H1 (cell line): ENCODE measurements at regions not wholly inside any gene's neighbourhood (a gene's known extent, or its start where the extent isn't known, plus 50 kb on each side); places are given as distances from the start of the nearest gene placed in this dataset.

Experiments
- CTCF ChIA-PET: fragments of 300-600 bp; sonication (Branson Sonifier 250); formaldehyde crosslinking; loops from one replicate; lab custom pipeline; 2021; ENCODE audit not compliant: partially characterized antibody; lab: Charles Lee
- POLR2A ChIA-PET: fragments of 300-600 bp; sonication (Branson Sonifier 250); formaldehyde crosslinking; loops from one replicate; lab custom pipeline; 2021; ENCODE audit warnings: inconsistent platforms; ENCODE audit not compliant: partially characterized antibody; lab: Charles Lee
- DNase-seq, 2 experiments: peaks; one replicate each; pipeline versions ENCODE4 v3.0.0 to v3.0.0-alpha.2; 2010 to 2022; ENCODE audit warnings: low spot score in 2 of 2, low read depth in 1 of 2, mixed read lengths in 1 of 2
- FAIRE-seq: peaks from 2 replicates; lab custom pipeline; 2011; peaks lifted over from hg19 to GRCh38; lab: Jason Lieb, UNC
- H2AFZ ChIP-seq: 2 replicates; pipeline ENCODE4 v1.8.1; 2012; ENCODE audit warnings: low read length, inconsistent platforms
- H2AK5ac ChIP-seq: 2 replicates; pipeline ENCODE4 v1.6.1; 2013; ENCODE audit warnings: low read depth, low read length
- H2BK120ac ChIP-seq: replicated peaks from 2 replicates; pipeline ENCODE3; 2013; ENCODE audit warnings: low read depth, low read length, inconsistent platforms
- H2BK12ac ChIP-seq: 2 replicates; pipeline ENCODE4 v1.6.1; 2013; ENCODE audit warnings: low read depth, low read length
- H2BK15ac ChIP-seq: 2 replicates; pipeline ENCODE4 v1.6.1; 2013; ENCODE audit warnings: low read length
- H2BK20ac ChIP-seq: 2 replicates; pipeline ENCODE4 v1.6.1; 2013; ENCODE audit warnings: low read length
- H2BK5ac ChIP-seq: 2 replicates; pipeline ENCODE4 v1.6.1; 2013; ENCODE audit warnings: low read depth, low read length
- H3K14ac ChIP-seq: 2 replicates; pipeline ENCODE4 v1.6.1; 2013; ENCODE audit warnings: inconsistent platforms; ENCODE audit not compliant: insufficient read length
- H3K18ac ChIP-seq: 2 replicates; pipeline ENCODE4 v1.6.1; 2013; ENCODE audit warnings: low read length; ENCODE audit errors: extremely low read depth
- H3K23ac ChIP-seq: 2 replicates; pipeline ENCODE4 v1.6.1; 2013; ENCODE audit warnings: inconsistent platforms; ENCODE audit not compliant: insufficient read length
- H3K23me2 ChIP-seq: 2 replicates; pipeline ENCODE4 v1.6.1; 2013; ENCODE audit warnings: low read depth, low read length
- H3K27ac ChIP-seq: 2 replicates; pipeline ENCODE4 v1.6.1; 2011; ENCODE audit warnings: low read depth, low read length, inconsistent platforms
- H3K27me3 ChIP-seq, 4 experiments: replicated peaks in 1 of 4; 1 replicate in 1 of 4; 2 replicates in 3 of 4; pipeline versions ENCODE4 v1.6.1 to v1.8.1; 2011 to 2013; ENCODE audit warnings: low read length in 3 of 4, mild to moderate bottlenecking in 3 of 4, inconsistent platforms in 2 of 4, mixed read lengths in 2 of 4, moderate library complexity in 1 of 4; ENCODE audit not compliant: control insufficient read depth in 3 of 4, insufficient read depth in 3 of 4; ENCODE audit errors: extremely low read depth in 1 of 4
- H3K36me3 ChIP-seq, 4 experiments: 2 replicates each; pipeline versions ENCODE4 v1.6.1 to v1.8.1; 2011 to 2013; ENCODE audit warnings: mild to moderate bottlenecking in 4 of 4, low read length in 3 of 4, moderate library complexity in 2 of 4, control low read depth in 1 of 4, inconsistent platforms in 1 of 4; ENCODE audit not compliant: insufficient read depth in 4 of 4, control insufficient read depth in 2 of 4
- H3K4ac ChIP-seq: replicated peaks from 2 replicates; pipeline ENCODE3; 2013; ENCODE audit warnings: low read length, low read depth, mixed read lengths, inconsistent platforms; ENCODE audit not compliant: insufficient read length
- H3K4me1 ChIP-seq, 4 experiments: replicated peaks in 1 of 4; 1 replicate in 1 of 4; 2 replicates in 3 of 4; pipeline versions ENCODE4 v1.6.1 to v1.8.1; 2011 to 2013; ENCODE audit warnings: low read length in 3 of 4, inconsistent platforms in 2 of 4, mixed read lengths in 1 of 4; ENCODE audit not compliant: insufficient read depth in 4 of 4, control insufficient read depth in 3 of 4
- H3K4me2 ChIP-seq, 2 experiments: 2 replicates each; pipeline versions ENCODE4 v1.6.1 to v1.8.1; 2011 to 2013; ENCODE audit warnings: low read depth in 2 of 2, low read length in 2 of 2, control low read depth in 1 of 2, inconsistent platforms in 1 of 2, mild to moderate bottlenecking in 1 of 2; ENCODE audit not compliant: insufficient read depth in 1 of 2
- H3K4me3 ChIP-seq, 4 experiments: fragments of 200-600, 300-600 bp in 1 of 4; sonication (generic), shearing (Covaris generic), sonication (Bioruptor Twin) in 1 of 4; 2 replicates each; pipeline versions ENCODE4 v1.5.1 to v1.8.1; 2011 to 2016; ENCODE audit warnings: low read length in 4 of 4, low read depth in 3 of 4, control low read depth in 2 of 4, inconsistent platforms in 2 of 4, mild to moderate bottlenecking in 2 of 4, mixed read lengths in 1 of 4, moderate library complexity in 1 of 4; ENCODE audit not compliant: insufficient read depth in 2 of 4; ENCODE audit errors: extremely low read depth in 1 of 4
- H3K56ac ChIP-seq: replicated peaks from 2 replicates; pipeline ENCODE3; 2013; ENCODE audit warnings: low read depth, mild to moderate bottlenecking, mixed read lengths, low read length, inconsistent platforms; ENCODE audit not compliant: insufficient read length
- H3K79me1 ChIP-seq: 2 replicates; pipeline ENCODE4 v1.6.1; 2013; ENCODE audit warnings: low read depth, low read length, control low read depth
- H3K79me2 ChIP-seq, 2 experiments: 2 replicates each; pipeline versions ENCODE4 v1.6.1 to v1.8.1; 2012 to 2013; ENCODE audit warnings: low read length in 2 of 2, mild to moderate bottlenecking in 2 of 2, inconsistent platforms in 1 of 2; ENCODE audit not compliant: insufficient read depth in 2 of 2, control insufficient read depth in 1 of 2
- H3K9ac ChIP-seq, 4 experiments: replicated peaks in 1 of 4; 1 replicate in 1 of 4; 2 replicates in 3 of 4; pipeline versions ENCODE4 v1.6.1 to v1.8.1; 2011 to 2013; ENCODE audit warnings: low read depth in 3 of 4, low read length in 3 of 4, control low read depth in 2 of 4, mild to moderate bottlenecking in 2 of 4, moderate library complexity in 2 of 4, inconsistent platforms in 1 of 4; ENCODE audit errors: extremely low read depth in 1 of 4
- H3K9me3 ChIP-seq, 2 experiments: 2 replicates each; pipeline versions ENCODE4 v1.6.1 to v1.8.1; 2012 to 2013; ENCODE audit warnings: mild to moderate bottlenecking in 2 of 2, moderate library complexity in 2 of 2, control low read depth in 1 of 2, inconsistent platforms in 1 of 2, low read depth in 1 of 2, low read length in 1 of 2, mixed read lengths in 1 of 2; ENCODE audit not compliant: insufficient read depth in 2 of 2
- H4K20me1 ChIP-seq, 2 experiments: replicated peaks in 1 of 2; 2 replicates each; pipeline versions ENCODE3 to v1.8.1; 2011 to 2013; ENCODE audit warnings: inconsistent platforms in 2 of 2, low read length in 2 of 2, mild to moderate bottlenecking in 1 of 2; ENCODE audit not compliant: insufficient read depth in 2 of 2, control insufficient read depth in 1 of 2
- H4K5ac ChIP-seq: 2 replicates; pipeline ENCODE4 v1.6.1; 2013; ENCODE audit warnings: low read length, low read depth, mixed read lengths, inconsistent platforms; ENCODE audit not compliant: insufficient read length
- H4K8ac ChIP-seq: 2 replicates; pipeline ENCODE4 v1.8.0; 2013; ENCODE audit warnings: mild to moderate bottlenecking, moderate library complexity, low read length, inconsistent platforms; ENCODE audit not compliant: insufficient read depth; ENCODE audit errors: extremely low read depth
- H4K91ac ChIP-seq: replicated peaks from 2 replicates; pipeline ENCODE3; 2013; ENCODE audit warnings: low read length, mixed read lengths, inconsistent platforms; ENCODE audit not compliant: insufficient read length
- CHD2 ChIP-seq: IDR thresholded peaks from 2 replicates; pipeline ENCODE4 v1.6.1; 2012; ENCODE audit warnings: low read length, improper control_type of control experiment
- CREB1 ChIP-seq: IDR thresholded peaks from 2 replicates; pipeline ENCODE4 v1.6.1; 2012; ENCODE audit warnings: inconsistent platforms
- CTBP2 ChIP-seq: IDR thresholded peaks from 2 replicates; pipeline ENCODE4 v1.7.0; 2011; ENCODE audit warnings: borderline replicate concordance, mild to moderate bottlenecking, moderate library complexity, mixed read lengths, low read length; ENCODE audit not compliant: insufficient read depth, insufficient read length
- GABPA ChIP-seq: IDR thresholded peaks from 2 replicates; pipeline ENCODE4 v1.6.1; 2011; ENCODE audit warnings: mild to moderate bottlenecking, low read length, moderate library complexity, borderline replicate concordance; ENCODE audit not compliant: insufficient read depth
- HDAC6 ChIP-seq: IDR thresholded peaks from one replicate; pipeline ENCODE4 v1.7.1; 2012; ENCODE audit warnings: low read depth, mild to moderate bottlenecking, inconsistent platforms, low read length, moderate library complexity
- JUND ChIP-seq: IDR thresholded peaks from 2 replicates; pipeline ENCODE4 v1.6.1; 2011; ENCODE audit warnings: mild to moderate bottlenecking, improper control_type of control experiment, low read length
- POLR2AphosphoS5 ChIP-seq: IDR thresholded peaks from 2 replicates; pipeline ENCODE4 v1.6.1; 2011; ENCODE audit warnings: low read depth, low read length
- SIRT6 ChIP-seq: IDR thresholded peaks from one replicate; pipeline ENCODE4 v1.7.1; 2012; ENCODE audit warnings: low read length, inconsistent platforms
- SP1 ChIP-seq: IDR thresholded peaks from 2 replicates; pipeline ENCODE4 v1.6.1; 2011; ENCODE audit warnings: low read depth, low read length
- TCF12 ChIP-seq: IDR thresholded peaks from 2 replicates; pipeline ENCODE4 v1.6.1; 2011; ENCODE audit warnings: low read depth, mild to moderate bottlenecking, low read length
- WGBS, 2 experiments: shearing (Covaris generic) in 1 of 2; methylation state at CpG; one replicate each; pipeline versions ENCODE4 v1.1.6 to v1.1.7; 2013 to 2015; ENCODE audit warnings: low lambda C conversion rate in 2 of 2, mixed read lengths in 2 of 2, inconsistent platforms in 1 of 2, low coverage in 1 of 2, missing lambda C conversion rate in 1 of 2; ENCODE audit not compliant: insufficient replicate concordance in 2 of 2, insufficient coverage in 1 of 2, insufficient read length in 1 of 2; ENCODE audit errors: extremely low coverage in 1 of 2, missing lambda C conversion rate in 1 of 2; 5-methylcytosine and 5-hydroxymethylcytosine counted together

GRCh38 chr2:163157891-163158496 is 319.4 kb upstream of the KCNH7 start:
- FAIRE-seq, result no peak
- TF ChIP-seq JUND (no peak), CREB1 (no peak), POLR2AphosphoS5 (no peak), GABPA (no peak), CTBP2 (no peak), TCF12 (no peak), HDAC6 (no peak), SP1 (no peak), CHD2 (no peak), SIRT6 (no peak)

More at GRCh38 chr2:163157891-163158496, 319.4 kb upstream of the KCNH7 start:
- Histone ChIP-seq H2AK5ac (no peak overlapping the region), H2BK20ac (no peak overlapping the region), H3K27me3 (no peaks in the 10 kb centered on the region), H3K23me2 (no peaks in the 10 kb centered on the region), H3K4me1 (no peaks in the 10 kb centered on the region), H4K20me1 (no peaks in the 10 kb centered on the region), H3K79me1 (no peaks in the 10 kb centered on the region), H3K23ac (no peak overlapping the region), H4K91ac (no peak overlapping the region), H3K27ac (no peak overlapping the region), H2BK5ac (no peak overlapping the region), H3K36me3 (no peaks in the 10 kb centered on the region), H3K4ac (no peak overlapping the region), H3K4me2 (no peak overlapping the region), H3K4me3 (no peak overlapping the region), H3K18ac (no peak overlapping the region), H3K9ac (no peak overlapping the region), H4K5ac (no peak overlapping the region), H3K79me2 (no peaks in the 10 kb centered on the region), H3K56ac (no peak overlapping the region), H2BK15ac (no peak overlapping the region), H3K14ac (no peak overlapping the region), H2AFZ (no peak overlapping the region), H2BK12ac (no peak overlapping the region), H2BK120ac (no peak overlapping the region), H3K9me3 (no peaks in the 10 kb centered on the region), H4K8ac (no peak overlapping the region)
- DNase-seq, result no peak
- ChIA-PET POLR2A (no interaction called here), CTCF (interaction anchor here (0.6 to 6.9 kb wide), 3 partner anchors 11 to 976 kb away, joined by 3 to 44 read pairs (median 3); no protein-coding TSS in a partner anchor)
- WGBS, 2 experiments, result 92% methylated on average over 1 of the region's 1 CpG; no CpG with 5 or more reads in 1 of the 2 experiments
